MM.1S (cell line): ENCODE measurements at regions not wholly inside any gene's neighbourhood (a gene's known extent, or its start where the extent isn't known, plus 50 kb on each side); places are given as distances from the start of the nearest gene placed in this dataset.

Source experiments
- CTCF ChIP-seq: fragments of 300-600 bp; sonication (generic); IDR thresholded peaks from 2 replicates; pipeline ENCODE4 v1.5.1; 2016; ENCODE audit warnings: antibody characterized with exemption, low read length, mixed read lengths
- EZH2 ChIP-seq: fragments of 300-600 bp; sonication (generic); optimal IDR thresholded peaks from 2 replicates; pipeline ENCODE3; 2017; ENCODE audit warnings: low read depth, mild to moderate bottlenecking, antibody characterized with exemption, low read length, mixed read lengths
- EZH2phosphoT487 ChIP-seq: fragments of 300-600 bp; sonication (generic); IDR thresholded peaks from 2 replicates; pipeline ENCODE4 v1.6.1; 2018; ENCODE audit warnings: antibody characterized with exemption, low read length

GRCh38 chr11:69925366-69926196 lies 106.4 kb upstream of the FGF3 start:
- TF ChIP-seq EZH2phosphoT487 (no peak), CTCF (no peak), EZH2 (no peak)
